ENCODE measurements at regions not wholly inside any gene's neighbourhood (a gene's known extent, or its start where the extent isn't known, plus 50 kb on each side); places are given as distances from the start of the nearest gene placed in this dataset.

DNA sequence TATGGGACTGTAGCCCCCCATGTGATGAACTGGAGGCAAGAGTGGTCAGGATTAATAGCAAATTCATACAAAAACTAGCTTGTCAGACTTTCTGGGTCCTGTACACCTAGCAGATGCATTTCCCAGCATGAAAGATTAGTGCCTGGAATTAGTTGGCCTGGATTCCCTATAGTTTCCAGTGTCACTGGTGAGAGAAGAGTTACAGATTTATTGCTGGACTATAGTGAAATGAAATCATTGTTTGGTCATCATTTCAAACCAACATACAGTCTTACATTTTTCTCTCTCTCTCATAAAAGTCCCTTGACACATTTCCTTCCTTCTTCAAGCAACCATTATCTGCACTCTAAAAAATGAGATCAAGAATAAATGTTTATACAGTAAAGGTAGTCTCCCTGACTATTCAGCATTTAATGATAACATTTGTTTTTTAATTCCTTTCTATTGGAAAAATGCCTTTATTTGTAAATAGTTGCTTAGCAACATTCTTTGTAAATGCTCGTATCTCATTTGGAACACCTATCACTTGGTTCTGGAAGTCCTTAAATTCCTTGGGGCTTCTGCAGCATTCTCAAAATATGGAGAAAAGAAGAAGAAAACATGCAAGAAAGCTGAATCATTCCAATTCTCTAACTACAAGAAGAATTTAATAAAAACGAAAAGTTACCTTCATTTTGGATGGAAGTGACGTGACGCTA, 144.4 kb downstream of the MREG start:
- TF ChIP-seq, protein P1, sequence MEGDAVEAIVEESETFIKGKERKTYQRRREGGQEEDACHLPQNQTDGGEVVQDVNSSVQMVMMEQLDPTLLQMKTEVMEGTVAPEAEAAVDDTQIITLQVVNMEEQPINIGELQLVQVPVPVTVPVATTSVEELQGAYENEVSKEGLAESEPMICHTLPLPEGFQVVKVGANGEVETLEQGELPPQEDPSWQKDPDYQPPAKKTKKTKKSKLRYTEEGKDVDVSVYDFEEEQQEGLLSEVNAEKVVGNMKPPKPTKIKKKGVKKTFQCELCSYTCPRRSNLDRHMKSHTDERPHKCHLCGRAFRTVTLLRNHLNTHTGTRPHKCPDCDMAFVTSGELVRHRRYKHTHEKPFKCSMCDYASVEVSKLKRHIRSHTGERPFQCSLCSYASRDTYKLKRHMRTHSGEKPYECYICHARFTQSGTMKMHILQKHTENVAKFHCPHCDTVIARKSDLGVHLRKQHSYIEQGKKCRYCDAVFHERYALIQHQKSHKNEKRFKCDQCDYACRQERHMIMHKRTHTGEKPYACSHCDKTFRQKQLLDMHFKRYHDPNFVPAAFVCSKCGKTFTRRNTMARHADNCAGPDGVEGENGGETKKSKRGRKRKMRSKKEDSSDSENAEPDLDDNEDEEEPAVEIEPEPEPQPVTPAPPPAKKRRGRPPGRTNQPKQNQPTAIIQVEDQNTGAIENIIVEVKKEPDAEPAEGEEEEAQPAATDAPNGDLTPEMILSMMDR (IDR thresholded peaks at IDR 0.05), result no peak
- TF ChIP-seq POLR2A (IDR thresholded peaks at IDR 0.05), result no peak
